ENCODE measurements at regions not wholly inside any gene's neighbourhood (a gene's known extent, or its start where the extent isn't known, plus 50 kb on each side); places are given as distances from the start of the nearest gene placed in this dataset.
"Not testable (repeated sequence)": the region's sequence is repeated elsewhere in the genome, so short reads cannot be mapped to it uniquely, and the experiment has no call there.

DNA sequence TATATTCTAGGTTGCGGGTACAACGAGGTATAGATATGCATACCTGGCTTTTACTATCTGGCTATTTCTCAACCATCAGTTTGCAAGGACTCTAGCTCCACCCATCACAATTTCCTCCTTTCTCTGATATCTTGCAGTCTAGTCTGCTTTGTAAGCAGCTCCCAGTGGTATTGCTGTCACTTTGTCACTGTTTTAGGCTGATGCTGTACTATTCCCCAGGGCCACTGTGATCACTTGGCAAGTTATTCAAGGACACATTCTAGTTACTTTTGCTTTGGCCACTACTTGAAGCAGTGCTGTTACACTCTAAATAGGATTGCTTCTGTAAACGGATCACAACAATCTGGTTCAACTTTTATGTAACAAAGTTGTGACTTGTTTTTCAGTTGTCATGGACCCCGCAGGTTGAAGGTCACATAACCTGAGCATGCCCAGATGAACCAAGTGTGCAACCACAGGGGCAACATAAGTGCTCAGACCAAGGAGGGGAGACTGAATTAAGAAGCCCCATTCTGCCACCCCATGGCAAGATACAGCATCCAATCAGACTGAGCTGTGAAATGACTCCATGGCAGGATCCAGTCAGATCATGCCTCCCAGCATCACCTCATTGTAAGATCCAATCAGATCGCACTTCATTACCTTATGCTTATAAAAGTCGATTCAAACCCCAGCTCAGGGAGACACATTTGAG is 588.4 kb upstream of the CITED2 start:
- no peak for DNase-seq (ENCODE audit: low read depth)

GRCh38 chr6:139961190-139961589 is 586.7 kb upstream of the CITED2 start:
- no peak for DNase-seq (ENCODE audit: low read depth)

- DNase-seq (ENCODE audit: low read depth), result no peak
Observed at GRCh38 chr6:139960671-139961070, 586.2 kb upstream of the CITED2 start.

- DNase-seq (ENCODE audit: low read depth), result no peak
Observed at GRCh38 chr6:139955366-139956155, 581.1 kb upstream of the CITED2 start.

- DNase-seq (ENCODE audit: low read depth), result no peak
Observed at GRCh38 chr6:139954463-139955071, 580.1 kb upstream of the CITED2 start.

GRCh38 chr6:139953780-139954179 is 579.3 kb upstream of the CITED2 start:
- not testable (repeated sequence) for DNase-seq (ENCODE audit: low read depth)

GRCh38 chr6:139951172-139951571 is 576.7 kb upstream of the CITED2 start:
- DNase-seq (ENCODE audit: low read depth), result no peak

DNA sequence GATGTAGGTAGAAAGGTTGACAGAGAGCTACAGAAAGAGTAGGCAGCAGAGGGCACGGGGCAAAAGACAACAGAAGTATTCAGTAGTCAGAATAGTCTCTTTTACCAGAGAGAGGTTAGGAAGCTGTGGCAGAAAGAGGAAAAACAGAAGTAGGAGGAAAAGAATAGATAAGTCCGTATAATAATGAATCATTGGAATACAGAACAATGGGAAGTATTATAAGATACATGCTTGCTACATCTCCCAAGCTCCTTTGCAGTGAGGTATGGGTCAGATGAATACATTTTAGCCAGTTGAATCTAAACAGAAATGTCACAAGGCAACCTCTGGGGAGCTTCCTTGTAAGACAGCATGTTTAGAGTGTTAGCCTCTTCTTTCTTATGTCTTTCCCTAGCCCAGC is 570.5 kb upstream of the CITED2 start:
- DNase-seq (ENCODE audit: low read depth), result no peak

- no peak for DNase-seq (ENCODE audit: low read depth)
Observed at GRCh38 chr6:139944131-139944530, 569.7 kb upstream of the CITED2 start.

- DNase-seq (ENCODE audit: low read depth), result no peak
Observed at GRCh38 chr6:139943391-139943790, 568.9 kb upstream of the CITED2 start.

GRCh38 chr6:139942331-139942730 is 567.9 kb upstream of the CITED2 start:
- DNase-seq (ENCODE audit: low read depth), result no peak

- DNase-seq (ENCODE audit: low read depth), result no peak
Observed at GRCh38 chr6:139941826-139942225, 567.4 kb upstream of the CITED2 start.

DNA sequence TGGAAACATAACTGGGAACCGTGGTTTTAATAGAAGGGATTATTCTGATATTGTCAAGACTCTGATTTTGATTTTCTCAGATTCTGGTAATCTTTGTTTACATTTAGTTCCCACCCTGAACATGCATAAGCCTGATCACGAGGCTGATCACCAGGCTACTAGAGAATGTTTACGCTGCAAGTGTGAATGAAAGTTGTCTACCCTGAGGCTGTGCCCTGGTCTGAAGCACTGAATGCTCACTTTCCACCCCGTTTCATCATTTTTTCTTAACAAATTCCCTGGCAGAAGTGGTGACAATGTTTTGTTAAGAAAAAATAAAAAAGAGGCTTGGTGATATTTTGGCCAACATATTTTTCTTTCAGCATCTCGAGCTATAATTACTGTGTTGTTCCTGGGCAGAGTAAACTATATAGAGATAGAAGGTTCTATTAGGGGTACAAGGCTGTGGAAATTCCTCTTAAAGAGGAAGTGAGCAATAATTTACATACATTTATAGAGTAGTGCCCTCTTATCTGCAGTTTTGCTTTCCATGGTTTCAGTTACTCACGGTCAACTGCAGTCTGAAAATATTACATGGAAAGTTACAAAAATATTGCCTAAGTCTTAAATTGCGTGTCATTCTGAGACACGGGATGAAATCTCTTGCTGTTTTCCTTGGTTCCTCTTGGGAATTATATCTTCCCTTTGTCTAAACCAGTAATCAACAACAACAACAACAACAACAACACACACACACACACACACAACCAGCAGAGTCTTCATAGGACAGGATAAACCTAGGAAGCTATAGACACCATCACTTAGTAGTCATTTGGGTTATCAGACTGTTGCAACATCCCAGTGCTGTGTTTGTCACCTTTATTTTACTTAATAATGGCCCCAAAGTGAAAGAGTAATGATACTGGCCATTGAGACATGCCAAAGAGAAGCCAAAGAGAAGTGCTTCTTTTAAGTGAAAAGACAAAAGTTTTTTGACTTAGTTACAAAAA is 566.6 kb upstream of the CITED2 start:
- no peak for DNase-seq (ENCODE audit: low read depth)

DNA sequence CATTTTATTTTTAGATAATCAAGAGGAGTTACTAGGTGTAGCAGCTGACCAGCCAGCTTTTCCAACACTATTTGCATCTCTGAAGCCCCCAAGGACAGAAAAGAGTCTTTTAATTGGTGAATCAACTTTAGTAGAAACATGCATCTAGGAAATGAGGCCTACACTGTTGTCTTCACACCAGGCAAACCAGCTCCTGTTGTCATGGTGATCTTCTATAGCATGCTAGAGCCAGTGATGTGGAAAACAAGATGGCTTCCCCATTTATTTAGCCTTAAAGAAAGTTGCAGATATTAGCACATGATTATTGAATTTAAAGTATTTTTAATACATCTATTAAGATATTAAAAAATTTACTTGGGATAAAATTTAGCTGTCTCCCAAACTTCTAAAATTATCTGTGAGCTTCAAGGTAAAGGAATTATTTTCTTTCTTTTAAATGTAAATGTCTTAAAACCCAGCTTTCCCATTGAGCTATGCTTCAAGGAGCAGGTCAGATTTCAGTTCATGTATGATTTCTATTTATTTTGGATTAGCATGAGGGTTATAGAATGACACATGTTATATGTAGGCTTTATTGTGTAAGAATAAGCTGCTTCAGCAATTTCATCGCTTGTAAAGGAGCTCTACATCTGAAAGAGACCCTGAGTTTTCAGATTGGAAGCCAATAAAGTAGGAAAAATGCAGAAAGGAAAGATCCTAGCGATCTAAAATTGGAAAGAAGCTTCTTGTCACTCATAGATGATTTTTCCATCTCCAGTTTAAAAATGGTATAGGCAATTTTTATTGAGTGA is 564.9 kb upstream of the CITED2 start:
- DNase-seq (ENCODE audit: low read depth), result no peak

DNA sequence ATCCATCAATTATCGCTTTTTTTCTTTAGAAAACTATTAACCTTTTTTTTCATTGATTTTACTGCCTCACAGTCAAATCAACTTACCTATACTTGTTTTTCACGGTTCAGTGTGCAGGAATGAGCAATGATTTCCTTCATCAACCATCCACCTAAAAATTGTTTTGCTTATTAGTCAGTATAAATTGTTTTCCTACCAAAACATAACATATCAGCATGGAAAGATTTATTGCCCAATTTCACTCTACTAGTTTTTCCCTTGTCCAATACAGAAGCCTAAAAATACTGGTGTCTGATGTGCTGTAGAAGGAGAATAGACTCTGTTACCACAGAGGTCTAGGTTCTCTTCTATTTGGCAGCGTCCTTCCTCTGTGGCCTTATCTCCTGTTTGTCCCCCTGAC is 558.2 kb upstream of the CITED2 start:
- DNase-seq (ENCODE audit: low read depth), result no peak

DNA sequence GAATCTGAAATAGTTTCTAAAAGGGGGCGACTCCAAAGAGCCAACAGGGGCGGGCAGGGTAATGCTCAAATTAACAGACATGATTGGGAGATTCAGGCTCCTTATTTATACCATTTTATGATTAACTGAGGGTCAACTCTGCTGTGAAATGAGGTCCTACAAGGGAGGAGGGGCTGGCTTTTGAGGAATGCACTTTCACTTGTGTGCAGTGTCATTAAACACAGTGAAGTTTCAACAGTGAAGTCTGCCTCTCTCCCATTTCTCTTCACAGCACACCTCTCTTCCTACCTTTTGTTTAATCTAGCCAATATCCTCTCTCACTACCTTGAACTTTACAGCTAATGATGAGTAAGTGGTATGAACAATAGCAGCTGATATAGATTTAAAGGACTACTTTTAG is 557.3 kb upstream of the CITED2 start:
- DNase-seq (ENCODE audit: low read depth), result no peak

GRCh38 chr6:139927742-139928305 is 553.4 kb upstream of the CITED2 start:
- no peak for DNase-seq (ENCODE audit: low read depth)

- DNase-seq (ENCODE audit: low read depth), result no peak
Observed at GRCh38 chr6:139927236-139927635, 552.8 kb upstream of the CITED2 start.

DNA sequence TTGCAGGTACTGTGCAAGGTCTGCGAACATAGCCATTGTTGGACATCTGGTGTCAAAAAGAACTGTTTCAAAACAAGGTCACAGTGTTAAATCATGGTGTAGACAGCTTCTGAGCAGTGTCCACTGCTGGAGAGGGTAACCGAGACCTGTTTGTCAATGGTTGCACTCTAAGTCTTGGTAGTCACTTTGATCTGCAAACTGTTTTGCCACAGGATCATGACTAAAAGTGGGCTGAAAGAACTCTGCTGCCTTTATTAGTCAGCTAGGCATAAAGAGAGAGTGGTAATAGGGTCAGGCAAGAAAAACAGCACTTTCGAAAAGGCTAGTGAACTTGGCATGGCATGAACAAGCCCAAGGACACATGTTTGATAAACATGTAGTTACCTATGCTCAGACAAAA is 552.3 kb upstream of the CITED2 start:
- DNase-seq (ENCODE audit: low read depth), result no peak

DNA sequence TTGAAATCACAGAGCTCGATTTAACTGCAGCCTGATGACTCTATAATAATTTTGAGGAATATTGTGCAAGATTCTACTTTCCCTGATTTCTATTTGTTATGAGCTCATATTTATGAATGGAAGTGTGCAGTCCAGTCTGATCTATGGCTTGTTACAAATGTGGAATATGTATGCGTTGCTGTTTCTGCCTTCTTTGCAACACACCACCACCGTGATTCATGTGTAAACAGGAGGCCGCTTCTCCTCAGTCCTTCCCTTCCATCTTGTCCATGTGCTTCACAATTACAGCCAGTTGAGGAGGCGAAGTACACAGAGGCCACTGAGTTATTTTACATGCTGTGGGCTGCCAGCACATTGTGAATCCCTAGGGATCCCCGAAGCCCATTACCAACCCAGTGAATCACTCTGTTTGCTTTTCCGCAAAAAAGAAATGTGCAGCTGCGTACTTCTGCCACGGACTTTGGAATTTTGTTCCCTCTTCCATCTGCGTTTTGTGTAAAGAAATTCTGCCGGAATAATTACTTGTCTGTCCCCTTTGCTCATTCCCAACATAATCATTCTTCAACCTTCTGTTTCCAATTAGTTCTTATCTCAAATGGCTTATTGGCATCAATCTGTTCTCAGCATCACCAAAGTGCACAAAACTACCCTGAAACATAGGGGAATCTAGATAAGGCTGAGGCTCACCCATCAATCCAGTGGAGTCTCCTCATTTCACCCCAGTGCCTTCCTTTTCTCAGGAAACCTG is 551.6 kb upstream of the CITED2 start:
- DNase-seq (ENCODE audit: low read depth), result no peak
